HK-2 (cell line): ENCODE measurements at regions not wholly inside any gene's neighbourhood (a gene's known extent, or its start where the extent isn't known, plus 50 kb on each side); places are given as distances from the start of the nearest gene placed in this dataset.
A peak's percentile ranks its signal among the peaks of the same experiment; 100 is the strongest.

Experiments used
- DNase-seq: peaks from one replicate; pipeline ENCODE4 v3.0.0-alpha.2; 2018; ENCODE audit not compliant: unreplicated experiment

DNA sequence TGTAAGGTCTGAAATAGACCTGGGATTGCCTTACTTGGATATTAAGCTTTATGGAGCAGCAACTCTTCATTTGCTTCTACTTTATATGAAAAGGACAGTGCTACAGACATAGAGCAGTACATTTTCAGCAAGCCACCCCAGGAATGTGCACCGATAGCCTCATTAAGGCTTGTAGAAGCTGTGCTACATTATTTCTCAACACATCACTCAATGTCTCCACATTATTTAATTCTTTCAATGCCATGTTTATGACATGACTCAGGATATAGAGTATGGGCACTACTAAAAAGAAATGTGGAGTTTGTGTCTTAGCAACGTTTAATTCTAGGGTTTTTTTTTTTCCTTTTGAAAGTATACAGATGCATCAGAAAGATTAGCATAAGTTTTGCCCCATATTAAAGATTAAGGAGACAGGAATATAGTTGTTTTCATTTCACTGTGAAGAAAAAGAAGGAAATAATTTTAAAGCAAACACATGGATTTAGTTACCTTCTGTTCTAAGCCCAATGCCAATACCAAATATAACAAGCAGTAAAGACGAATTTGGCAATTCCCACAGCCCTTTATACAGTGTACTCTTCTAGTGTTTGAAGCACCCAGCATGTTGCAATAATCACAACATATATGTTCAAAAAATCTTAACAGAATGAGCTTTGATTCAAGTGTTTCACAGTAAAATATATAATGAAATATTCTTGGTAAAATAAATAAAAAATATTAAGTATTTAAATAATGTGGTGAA is 2140.1 kb upstream of the AGA start:
- DNase-seq: no peak

DNA sequence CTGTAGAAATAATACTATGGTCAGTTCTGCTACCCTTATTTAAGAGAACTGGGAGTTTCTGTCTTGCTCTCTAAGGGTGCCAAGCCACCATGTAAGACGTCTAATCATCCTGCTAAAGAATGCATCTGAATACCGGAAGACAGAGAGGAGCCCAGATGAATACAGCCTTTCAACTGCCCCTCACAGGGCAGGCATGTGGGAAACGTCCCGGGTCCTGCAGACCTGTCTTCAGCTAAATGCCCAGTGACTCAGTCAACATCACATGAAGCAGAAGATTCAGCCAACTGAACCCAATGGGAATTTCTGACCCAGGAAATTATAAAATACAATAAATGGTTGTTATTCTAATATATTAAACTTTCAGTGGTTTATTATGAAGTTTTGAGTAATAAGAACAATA is 2141.0 kb upstream of the AGA start:
- DNase-seq: no peak

DNA sequence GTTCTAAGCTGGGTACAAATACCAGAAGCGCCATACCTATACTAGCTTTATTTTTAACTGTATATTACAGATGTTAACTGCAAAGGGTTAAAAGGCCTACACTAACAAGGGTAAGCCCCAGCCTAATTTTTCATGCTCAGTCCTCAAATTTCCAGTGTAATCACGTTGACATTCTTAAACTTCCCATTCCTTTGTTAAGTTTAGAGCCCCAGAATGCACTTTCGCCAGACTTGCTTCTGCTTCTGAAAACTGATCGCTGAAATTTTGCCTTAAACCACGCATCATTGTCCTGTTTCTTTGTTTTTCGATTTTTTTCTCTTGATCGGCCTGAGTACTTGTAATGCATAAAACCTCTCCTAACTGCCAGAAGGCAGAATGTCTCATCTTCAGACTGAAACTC is 2141.9 kb upstream of the AGA start:
- no peak for DNase-seq

DNA sequence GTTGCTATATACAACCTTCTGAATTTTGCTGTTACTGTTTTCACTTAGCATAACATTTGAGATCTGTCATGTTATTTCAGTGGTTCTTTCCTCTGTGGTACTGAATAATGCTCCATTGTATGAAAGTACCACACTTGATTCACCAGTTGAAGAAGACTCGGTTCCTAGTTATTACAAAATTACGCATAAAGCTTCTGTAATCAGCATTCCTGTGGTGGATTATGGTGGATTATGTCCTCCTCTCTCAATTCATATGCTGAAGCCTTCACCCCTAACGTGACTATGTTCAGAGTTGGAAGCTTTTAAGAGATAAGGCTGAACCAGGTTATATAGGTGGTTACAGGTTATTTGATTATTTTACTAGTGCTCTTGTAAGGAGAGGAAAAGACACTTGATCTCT is 2143.5 kb upstream of the AGA start:
- no peak for DNase-seq

DNA sequence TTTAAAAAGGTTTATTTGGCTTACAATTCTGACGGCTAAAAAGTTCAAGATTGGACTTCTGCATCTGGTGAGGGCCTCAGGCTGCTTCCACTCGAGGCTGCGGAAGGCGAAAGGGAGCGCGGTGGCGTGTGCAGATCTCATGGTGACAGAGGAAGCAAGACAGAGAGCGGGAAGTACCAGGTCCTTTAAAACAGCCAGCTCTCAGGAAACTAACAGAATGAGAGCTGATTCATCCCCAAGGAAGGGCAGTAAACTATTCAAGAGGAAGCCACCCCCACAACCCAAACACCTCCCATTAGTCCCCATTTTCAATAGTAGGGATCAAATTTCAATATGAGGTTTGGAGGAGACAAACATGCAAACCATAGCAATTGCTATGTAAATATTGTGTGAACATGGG is 2144.2 kb upstream of the AGA start:
- no peak for DNase-seq

DNA sequence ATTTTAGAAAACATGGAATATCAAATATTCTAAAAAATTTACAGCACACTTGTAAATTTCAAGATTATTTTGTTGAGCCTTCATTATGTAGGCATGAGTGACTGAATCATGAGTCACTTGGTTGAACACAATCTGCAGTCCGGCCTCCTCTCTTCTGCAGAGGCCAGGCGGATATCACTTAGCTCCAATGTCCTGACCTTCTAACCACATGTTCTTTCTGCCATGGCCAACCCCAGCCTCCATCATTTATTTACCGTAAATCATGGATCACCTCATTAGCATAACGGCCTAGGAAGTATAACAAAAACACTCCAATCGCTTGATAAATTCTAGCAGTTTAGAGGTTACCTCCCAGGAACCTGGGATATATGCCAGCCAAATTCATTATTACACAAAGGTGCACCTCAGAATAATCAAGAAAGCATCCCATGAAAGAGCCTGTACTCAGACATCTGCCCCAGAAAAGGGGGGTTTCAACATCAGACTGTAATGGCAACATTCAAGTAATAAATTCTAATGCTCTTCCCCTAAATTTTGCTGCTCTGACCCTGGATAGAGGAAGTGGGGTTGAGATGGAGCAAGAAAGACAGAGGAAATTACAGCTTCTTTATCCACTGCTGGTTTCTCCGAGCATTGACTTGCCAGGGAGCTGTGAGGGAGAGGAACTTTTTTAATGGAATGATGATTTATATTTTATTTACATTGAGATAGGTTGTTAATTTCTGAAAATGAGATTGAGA is 2153.6 kb upstream of the AGA start:
- DNase-seq: peak; percentile 38

DNA sequence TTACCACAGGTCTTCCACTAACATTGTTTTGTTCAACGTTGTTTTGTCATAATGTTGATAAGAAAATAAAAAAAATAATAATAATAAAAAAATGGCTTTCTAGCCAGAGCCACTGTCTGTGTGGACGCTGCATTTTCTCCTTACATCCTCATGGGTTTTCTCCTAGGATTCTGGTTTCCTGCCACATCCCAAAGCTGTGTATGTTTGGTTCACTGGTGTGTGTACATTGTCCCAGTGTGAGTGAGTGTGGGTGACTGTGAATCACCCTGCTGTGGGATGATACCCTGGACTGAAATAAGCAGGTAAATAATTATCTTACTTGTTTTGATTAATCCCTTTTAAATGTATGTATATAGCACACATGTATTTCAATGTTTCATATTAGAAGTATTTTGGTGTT is 2154.4 kb upstream of the AGA start:
- DNase-seq: no peak

DNA sequence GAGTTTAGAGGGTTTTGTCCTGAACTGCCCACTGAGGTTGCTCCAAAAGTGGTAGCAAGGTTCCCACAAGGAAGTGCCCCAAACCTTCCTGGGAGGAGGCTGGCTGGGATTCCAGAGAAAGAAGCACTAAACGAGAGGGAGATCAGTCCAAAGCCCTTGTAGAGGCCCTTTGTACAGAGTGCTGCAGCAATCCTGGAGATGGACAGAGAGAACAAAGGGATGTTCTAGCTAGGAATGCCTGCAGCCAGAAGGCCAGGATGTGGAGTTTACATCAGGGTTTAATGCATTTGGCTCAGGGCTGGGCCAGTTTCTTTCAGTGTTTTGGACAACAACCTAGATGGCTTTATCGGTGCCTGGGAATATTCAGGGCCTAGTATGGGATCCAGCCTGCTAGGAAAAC is 2155.1 kb upstream of the AGA start:
- no peak for DNase-seq

DNA sequence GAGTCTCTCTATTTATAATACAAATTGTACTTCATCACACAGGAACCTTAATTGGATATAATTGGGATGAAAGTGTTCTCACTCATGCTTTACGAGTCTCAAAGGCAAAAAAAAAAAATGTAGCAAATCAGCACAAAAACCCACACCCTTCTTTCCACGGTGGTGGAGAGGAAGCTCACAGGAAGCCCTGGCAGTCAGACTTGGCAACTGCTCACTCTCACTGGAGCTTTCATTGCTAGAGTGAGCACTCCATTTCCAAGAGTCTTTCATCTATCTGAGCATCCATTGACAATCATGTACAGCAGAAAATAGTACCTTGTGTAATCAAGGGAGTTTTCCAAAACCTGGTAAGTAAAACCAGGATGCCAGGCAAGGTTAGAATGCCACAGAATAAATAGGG is 2159.4 kb upstream of the AGA start:
- DNase-seq: no peak

DNA sequence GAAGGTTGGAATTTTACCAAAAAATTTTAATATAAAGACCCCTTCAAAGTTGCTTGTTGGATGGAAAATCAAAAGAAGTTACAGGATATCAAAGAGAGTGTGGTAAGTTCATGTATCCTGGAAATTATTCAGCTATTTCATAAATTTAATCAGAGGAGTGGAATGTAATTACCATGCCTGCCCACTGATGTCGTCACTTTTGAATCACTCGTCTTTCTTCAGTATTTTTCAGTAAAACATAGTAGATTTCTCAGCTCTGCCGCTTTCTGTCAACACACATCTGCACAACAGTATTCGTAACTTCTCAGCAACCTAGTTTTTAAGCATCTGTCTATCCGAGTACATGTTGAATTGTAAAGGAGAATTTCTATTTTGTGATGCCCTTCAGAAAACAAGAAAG is 2163.0 kb upstream of the AGA start:
- DNase-seq: no peak

DNA sequence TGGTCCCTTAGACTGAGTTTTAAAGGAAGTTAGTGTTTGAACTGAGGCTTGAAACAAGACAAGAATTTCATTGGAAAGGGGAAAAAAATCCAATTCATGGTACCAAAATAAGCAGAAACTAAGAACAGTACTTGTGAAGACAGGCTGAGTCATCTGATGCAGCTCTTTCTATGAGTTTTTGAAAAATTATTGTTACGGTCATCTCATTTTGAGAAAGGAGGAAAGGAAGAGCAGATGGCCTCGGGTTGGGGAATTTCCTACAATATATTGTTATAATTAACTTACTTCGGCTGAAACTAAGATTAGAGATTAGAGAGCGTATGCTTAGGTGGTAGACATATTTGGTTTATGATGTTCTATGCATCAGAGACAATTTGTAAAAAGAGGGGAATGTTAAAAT is 2164.8 kb upstream of the AGA start:
- no peak for DNase-seq

DNA sequence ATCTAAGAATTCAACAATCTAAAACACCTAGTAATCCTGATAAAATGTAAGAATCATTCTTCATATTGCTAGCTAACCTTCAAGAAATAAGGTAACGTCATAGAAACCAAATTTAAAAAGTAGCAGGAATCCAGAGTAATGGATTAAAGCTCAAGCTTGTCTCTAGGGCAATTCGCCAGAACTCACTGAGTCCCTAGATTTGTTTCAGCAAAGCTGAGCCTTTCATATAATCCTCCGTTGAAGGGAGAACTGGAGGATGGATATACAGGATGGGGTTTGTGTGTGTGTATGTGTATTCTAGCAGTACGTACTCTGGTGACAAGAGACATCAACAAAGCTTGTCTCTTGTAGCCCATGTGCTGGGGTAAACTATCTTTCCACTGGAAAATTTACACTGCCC is 2173.5 kb upstream of the AGA start:
- no peak for DNase-seq

DNA sequence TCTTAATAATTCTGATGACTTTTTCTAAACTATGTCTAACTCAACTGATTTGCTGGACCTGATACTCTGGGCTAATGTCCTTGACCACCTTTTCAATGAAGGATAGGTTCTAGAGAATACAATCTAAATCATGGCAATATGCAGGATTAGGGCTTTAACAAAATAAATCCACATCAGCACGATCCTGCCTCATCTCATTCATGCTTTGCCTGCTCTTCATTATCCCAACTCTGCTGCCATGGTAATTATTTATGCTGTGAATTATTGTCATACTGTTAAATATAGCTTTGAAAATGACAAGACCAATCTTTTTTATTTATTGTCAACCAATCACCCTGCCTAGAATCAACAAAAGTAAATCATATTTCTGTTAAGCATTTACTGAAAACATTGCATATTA is 2176.7 kb upstream of the AGA start:
- no peak for DNase-seq

DNA sequence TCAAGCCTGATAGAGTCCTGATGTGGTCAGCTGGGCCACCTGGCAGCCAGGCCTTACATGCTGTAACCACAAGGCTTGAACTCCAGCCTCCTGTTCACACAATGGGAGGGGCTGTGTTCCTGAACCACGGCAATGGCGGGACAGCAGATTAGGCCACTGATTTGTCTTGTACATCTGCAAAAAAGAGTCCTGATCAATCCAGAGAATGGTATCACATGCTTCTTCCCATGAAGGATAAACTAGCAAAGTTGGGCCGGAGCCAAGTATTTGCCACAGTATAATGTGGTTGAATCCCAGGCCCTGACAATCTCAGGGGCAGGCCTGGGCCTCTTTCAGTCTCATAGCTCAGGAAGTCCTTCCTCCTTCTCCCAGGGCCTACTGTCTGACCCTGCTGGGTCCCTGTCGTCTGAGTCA is 2182.5 kb upstream of the AGA start:
- peak; percentile 60 for DNase-seq

DNA sequence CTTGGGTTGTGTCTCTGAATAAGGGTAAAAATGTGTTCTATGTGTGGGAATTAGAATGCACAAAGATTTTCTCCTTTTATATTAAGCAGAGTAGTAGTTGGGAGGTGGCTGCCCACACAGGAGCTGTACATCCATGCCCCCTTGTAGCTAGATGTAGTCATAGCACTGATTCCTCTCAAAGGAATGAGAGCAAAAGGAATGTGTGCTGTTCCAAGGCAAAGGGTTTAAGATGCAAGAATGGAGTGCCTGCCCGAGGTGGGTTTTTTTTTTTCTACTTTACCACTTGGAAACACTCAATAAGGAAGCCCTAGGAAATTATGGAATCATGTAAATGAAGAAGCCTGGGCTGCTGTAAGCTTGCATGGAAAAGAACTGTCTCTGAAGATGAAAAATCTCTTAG is 2183.2 kb upstream of the AGA start:
- DNase-seq: peak; percentile 11

DNA sequence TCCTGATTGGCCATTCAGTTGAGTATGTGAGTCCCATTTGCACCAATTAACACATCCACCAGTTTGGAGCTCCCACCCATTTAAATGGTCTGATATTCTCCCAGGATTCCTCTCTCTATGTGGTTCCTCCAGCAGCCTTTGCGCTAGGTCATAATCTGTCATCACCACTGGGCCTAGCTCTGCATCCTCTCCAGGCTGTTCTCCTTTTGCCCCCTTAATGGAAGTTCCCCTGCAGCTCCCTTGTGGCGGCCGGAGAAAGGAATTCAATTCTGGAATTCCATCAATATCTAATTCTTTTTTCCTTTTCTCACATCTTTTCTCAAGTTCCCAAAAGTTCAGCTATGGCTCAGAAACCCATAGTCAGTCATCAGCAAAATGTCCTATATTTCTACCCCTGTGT is 2184.4 kb upstream of the AGA start:
- no peak for DNase-seq

DNA sequence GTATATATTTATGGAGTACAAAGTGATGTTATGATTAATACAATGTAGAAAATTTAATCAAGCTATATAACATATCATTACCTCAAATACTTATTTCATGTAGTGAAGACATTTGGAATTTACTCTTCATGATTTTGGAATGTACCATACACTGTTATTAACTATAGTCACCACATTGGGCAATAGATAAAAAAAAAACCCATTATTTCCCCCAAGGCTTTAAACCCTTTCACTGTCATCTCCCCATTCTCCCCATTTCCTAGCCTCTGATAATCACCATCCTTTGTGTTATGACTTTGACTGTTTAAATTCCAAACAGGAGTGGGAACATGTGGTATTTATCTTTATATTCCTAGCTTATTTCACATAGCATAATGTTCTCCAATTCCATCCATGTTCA is 2189.1 kb upstream of the AGA start:
- DNase-seq: no peak

DNA sequence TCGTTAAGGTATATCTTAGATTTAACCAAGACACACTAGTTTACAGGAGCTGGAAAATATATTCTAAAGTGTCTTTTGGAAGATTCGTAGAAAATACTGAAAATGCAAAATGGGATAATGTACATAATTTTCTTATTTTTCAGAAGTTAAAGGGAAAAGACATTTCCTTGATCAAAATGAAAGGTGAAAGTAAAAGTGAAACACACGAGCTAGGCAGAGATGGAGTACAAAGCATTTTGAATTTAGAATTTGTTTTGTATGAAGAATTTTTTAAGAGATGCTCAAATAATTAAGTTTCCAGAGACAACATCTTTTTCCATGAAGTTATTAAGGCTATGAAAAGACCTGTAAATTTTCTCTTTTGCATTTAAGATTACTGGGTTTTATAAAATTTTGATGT is 2192.6 kb upstream of the AGA start:
- DNase-seq: no peak

DNA sequence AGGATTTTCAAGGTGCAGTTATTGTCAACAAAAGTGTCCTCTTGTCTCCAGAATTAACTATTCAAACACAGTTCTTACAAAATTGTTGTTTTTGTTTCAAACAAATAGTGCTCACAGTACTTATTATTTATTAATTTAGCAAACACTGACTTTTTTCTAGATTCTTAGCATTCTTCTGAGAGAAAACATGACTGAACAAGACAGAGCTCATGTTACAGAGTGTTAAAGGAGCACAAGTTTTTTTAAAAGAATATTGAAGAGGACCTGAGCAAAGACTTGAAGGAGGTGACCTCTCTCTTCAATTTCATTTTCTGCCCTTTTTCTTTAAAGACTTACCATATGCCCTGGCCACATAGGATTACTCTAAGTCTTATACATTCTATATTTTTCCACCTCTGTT is 2220.3 kb upstream of the AGA start:
- DNase-seq: no peak

DNA sequence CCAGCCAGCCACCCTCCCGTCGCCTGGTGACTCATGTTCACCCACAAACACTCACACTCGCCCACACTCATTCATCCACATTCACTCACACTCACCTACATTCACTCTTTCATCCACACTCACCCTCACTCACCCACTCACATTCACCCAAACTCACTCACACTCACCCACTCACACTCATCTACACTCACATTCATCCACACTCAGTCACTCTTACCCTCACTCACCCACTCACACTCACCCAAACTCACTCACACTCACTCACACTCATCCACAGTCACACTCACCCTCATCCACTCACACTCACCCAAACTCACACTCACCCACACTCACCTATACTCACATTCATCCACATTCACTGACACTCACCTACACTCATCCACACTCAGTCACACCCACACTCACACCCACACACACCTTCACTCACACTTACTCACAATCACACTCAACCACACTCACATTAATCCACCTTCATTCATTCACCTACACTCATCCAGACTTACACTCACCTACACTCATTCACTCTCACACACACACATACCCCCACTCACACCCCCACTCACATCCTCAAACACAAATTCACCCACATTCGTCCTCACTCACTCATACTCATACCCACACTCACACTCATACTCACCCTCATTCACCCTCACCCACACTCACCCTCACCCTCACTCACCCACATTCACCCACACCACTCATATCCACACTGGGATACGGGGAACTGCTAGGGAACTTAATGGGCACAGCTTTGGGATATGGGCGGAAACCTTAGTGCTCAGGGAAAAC is 2221.6 kb upstream of the AGA start:
- DNase-seq: no peak

DNA sequence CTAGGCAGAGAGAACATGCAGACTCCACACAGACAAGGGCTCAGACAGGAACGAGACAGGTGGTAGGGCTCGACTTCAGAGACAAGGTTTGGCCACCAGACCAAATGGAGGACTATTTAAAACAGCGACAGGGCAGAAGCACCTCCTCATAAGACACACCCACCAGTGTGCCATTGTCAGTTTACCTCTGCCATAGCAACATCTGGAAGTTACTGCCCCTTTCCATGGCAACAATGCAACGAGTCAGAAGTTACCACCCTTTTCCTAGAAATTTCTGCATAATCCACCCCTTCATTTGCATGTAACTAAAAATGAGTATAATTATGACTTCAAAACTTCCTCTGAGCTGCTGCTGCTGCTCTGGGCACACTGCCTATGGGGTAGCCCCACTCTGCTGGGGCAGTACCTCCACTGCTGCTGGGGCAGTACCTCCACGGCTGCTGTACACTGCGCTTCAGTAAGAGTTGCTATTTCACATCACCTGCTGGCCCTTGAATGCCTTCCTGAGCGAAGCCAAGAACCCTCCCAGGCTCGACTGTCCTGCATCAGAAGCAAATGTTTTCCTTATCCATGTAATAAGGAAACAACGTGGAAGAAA is 2222.3 kb upstream of the AGA start:
- DNase-seq: no peak

DNA sequence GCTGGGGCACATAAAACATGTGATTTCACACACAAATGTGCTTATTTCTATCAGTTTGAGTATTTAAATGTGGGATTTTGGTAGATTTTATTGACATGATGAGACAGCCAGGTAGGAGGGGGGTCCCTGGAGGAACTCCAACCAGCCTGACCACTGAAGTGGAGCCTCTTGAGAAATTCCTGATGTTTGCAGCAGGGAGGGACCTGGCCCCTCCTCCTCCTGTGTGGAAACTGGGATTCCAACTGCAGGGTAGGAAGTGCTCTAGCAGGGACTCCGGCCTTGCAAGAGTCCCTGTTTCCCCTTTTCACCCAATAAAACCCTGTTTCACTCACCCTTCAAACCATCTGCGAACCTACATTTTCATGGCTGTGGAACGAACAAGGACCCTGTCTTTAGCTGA is 2224.0 kb upstream of the AGA start:
- DNase-seq: no peak

DNA sequence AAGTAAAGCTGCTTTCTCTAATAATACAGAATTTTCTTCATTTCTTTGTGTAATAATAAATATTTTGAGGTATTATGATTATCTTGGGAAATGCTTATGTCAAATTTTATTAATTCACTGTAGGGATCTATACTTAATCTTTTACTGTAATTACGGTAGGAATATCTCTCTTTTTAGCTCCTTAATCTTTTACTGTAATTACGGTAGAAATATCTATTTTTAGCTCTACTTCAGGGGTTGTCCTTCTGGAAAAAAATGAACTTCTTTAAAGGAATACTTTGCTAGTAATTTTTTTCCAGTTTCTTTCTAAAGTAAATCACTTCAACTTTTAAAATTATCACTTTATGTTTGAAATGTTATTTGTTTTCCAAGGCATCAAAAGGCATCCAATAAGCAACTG is 2229.4 kb upstream of the AGA start:
- DNase-seq: no peak
